ENCODE measurements at regions not wholly inside any gene's neighbourhood (a gene's known extent, or its start where the extent isn't known, plus 50 kb on each side); places are given as distances from the start of the nearest gene placed in this dataset.
"Not testable (repeated sequence)": the region's sequence is repeated elsewhere in the genome, so short reads cannot be mapped to it uniquely, and the experiment has no call there.

- H3K4me1 ChIP-seq: no peaks in the 10 kb centered on the region
- H3K27me3 ChIP-seq: no peaks in the 10 kb centered on the region
- no peak overlapping the region for H3K4me3 ChIP-seq
- TF ChIP-seq CTCF (IDR thresholded peaks at IDR 0.05) (no peak), POLR2AphosphoS5 (IDR thresholded peaks at IDR 0.05) (no peak), EP300 (IDR thresholded peaks at IDR 0.05; ENCODE audit: low read depth) (no peak), POLR2A (IDR thresholded peaks at IDR 0.05) (no peak)
- H3K27ac ChIP-seq: no peak overlapping the region
- intact Hi-C loops (cut with DNase I; ENCODE audit: low total_unique reads): no loop called here
- no peaks in the 10 kb centered on the region for H3K9me3 ChIP-seq
- WGBS, 2 donors (ENCODE audit: low coverage in 1 of 2): 66 to 73% methylated on average over 3 of the region's 3 CpGs
- no peak for DNase-seq
- no peaks in the 10 kb centered on the region for H3K36me3 ChIP-seq
- in situ Hi-C loops (cut with MboI; ENCODE audit: low pct_ligation_motif_present in 1 of 4, low pct_unique_long_range_greater_than_20kb in 1 of 4, low sequenced_read_pairs in 3 of 4): no loop called here
These were observed 801.1 kb downstream of the SLITRK5 start for GRCh38 chr13:88472316-88472715.

- no peak for TF ChIP-seq POLR2AphosphoS5 (IDR thresholded peaks at IDR 0.05)
- no peak for TF ChIP-seq POLR2A (IDR thresholded peaks at IDR 0.05)
- TF ChIP-seq EP300 (IDR thresholded peaks at IDR 0.05; ENCODE audit: low read depth): no peak
- no peak for TF ChIP-seq CTCF (IDR thresholded peaks at IDR 0.05)
- Histone ChIP-seq H3K4me3 (no peak overlapping the region), H3K4me1 (no peaks in the 10 kb centered on the region), H3K9me3 (peaks cover 4% of the 10 kb centered on the region in 2 donors), H3K36me3 (no peaks in the 10 kb centered on the region), H3K27me3 (no peaks in the 10 kb centered on the region), H3K27ac (no peak overlapping the region)
- intact Hi-C loops (cut with DNase I; ENCODE audit: low total_unique reads): no loop called here
- in situ Hi-C loops (cut with MboI; ENCODE audit: low pct_ligation_motif_present in 1 of 4, low pct_unique_long_range_greater_than_20kb in 1 of 4, low sequenced_read_pairs in 3 of 4): no loop called here
- WGBS, 2 donors (ENCODE audit: low coverage in 1 of 2): 67 to 89% methylated on average over 1 of the region's 1 CpG
- DNase-seq: no peak
These were observed 812.0 kb downstream of the SLITRK5 start for GRCh38 chr13:88483202-88483601.

GRCh38 chr13:88507909-88508308, 836.7 kb downstream of the SLITRK5 start:
- Histone ChIP-seq H3K4me3 (no peak overlapping the region), H3K27me3 (no peaks in the 10 kb centered on the region), H3K4me1 (no peaks in the 10 kb centered on the region), H3K27ac (no peak overlapping the region), H3K36me3 (no peaks in the 10 kb centered on the region), H3K9me3 (peaks cover 0 to 16% of the 10 kb centered on the region in 2 donors)
- WGBS, 2 donors (ENCODE audit: low coverage in 1 of 2): 30 to 36% methylated on average over 1 of the region's 1 CpG
- in situ Hi-C loops (cut with MboI; ENCODE audit: low pct_ligation_motif_present in 1 of 4, low pct_unique_long_range_greater_than_20kb in 1 of 4, low sequenced_read_pairs in 3 of 4) (no loop called here), intact Hi-C loops (cut with DNase I; ENCODE audit: low total_unique reads) (no loop called here)
- DNase-seq: no peak
- no peak for TF ChIP-seq POLR2AphosphoS5 (IDR thresholded peaks at IDR 0.05)
- no peak for TF ChIP-seq CTCF (IDR thresholded peaks at IDR 0.05)
- TF ChIP-seq POLR2A (IDR thresholded peaks at IDR 0.05): no peak
- TF ChIP-seq EP300 (IDR thresholded peaks at IDR 0.05; ENCODE audit: low read depth): no peak

GRCh38 chr13:88512993-88513392, 841.8 kb downstream of the SLITRK5 start:
- H3K27ac ChIP-seq; H3K4me1 ChIP-seq; H3K4me3 ChIP-seq; intact Hi-C loops (cut with DNase I; ENCODE audit: low total_unique reads); H3K27me3 ChIP-seq; in situ Hi-C loops (cut with MboI; ENCODE audit: low pct_ligation_motif_present in 1 of 4, low pct_unique_long_range_greater_than_20kb in 1 of 4, low sequenced_read_pairs in 3 of 4); H3K36me3 ChIP-seq; H3K9me3 ChIP-seq; DNase-seq: not testable (repeated sequence)
- WGBS, 2 donors (ENCODE audit: low coverage in 1 of 2): 70 to 91% methylated on average over 3 of the region's 3 CpGs

GRCh38 chr13:88526186-88526852, 855.1 kb downstream of the SLITRK5 start:
- Histone ChIP-seq H3K27me3 (no peaks in the 10 kb centered on the region), H3K4me3 (no peak overlapping the region), H3K9me3 (no peaks in the 10 kb centered on the region), H3K36me3 (no peaks in the 10 kb centered on the region), H3K4me1 (no peaks in the 10 kb centered on the region), H3K27ac (no peak overlapping the region)
- in situ Hi-C loops (cut with MboI; ENCODE audit: low pct_ligation_motif_present in 1 of 4, low pct_unique_long_range_greater_than_20kb in 1 of 4, low sequenced_read_pairs in 3 of 4) (no loop called here), intact Hi-C loops (cut with DNase I; ENCODE audit: low total_unique reads) (no loop called here)
- TF ChIP-seq POLR2A (IDR thresholded peaks at IDR 0.05): no peak
- TF ChIP-seq POLR2AphosphoS5 (IDR thresholded peaks at IDR 0.05): no peak
- TF ChIP-seq CTCF (IDR thresholded peaks at IDR 0.05): no peak
- no peak for TF ChIP-seq EP300 (IDR thresholded peaks at IDR 0.05; ENCODE audit: low read depth)
- DNase-seq: no peak
- 58 to 62% methylated on average over 3 to 6 of the region's 6 CpGs for WGBS, 2 donors (ENCODE audit: low coverage in 1 of 2)
